HepG2 (cell line): ENCODE measurements at regions not wholly inside any gene's neighbourhood (a gene's known extent, or its start where the extent isn't known, plus 50 kb on each side); places are given as distances from the start of the nearest gene placed in this dataset.

ENCODE experiments used
- ATAC-seq: fragments of 200-7000 bp; cut with Tn5 transposase; 3 replicates; pipeline ENCODE4 v1.9.1; 2020; ENCODE audit warnings: mild to moderate bottlenecking, moderate library complexity
- BruUV-seq: library from RNA; stranded (reverse); fragments of 400-500 nt; replicated peaks from 2 replicates; lab custom pipeline; 2021; lab: Mats Ljungman, UMichigan
- CTCF ChIA-PET: fragments of 300-600 bp; formaldehyde crosslinking; extraction: SDS; loops from one replicate; lab custom pipeline; 2021; ENCODE audit warnings: low total read pairs, inconsistent platforms, low intra/inter-chr PET ratio; lab: Yijun Ruan, JAX
- POLR2A ChIA-PET: fragments of 350-600 bp; sonication (Branson Sonifier 250); formaldehyde crosslinking; loops from one replicate; lab custom pipeline; 2020; ENCODE audit warnings: antibody characterized with exemption, inconsistent platforms; lab: Yijun Ruan, JAX
- DNase-seq: peaks from one replicate; pipeline ENCODE4 v3.0.0-alpha.2; 2015; ENCODE audit warnings: low spot score
- FAIRE-seq: peaks from 3 replicates; lab custom pipeline; 2011; peaks lifted over from hg19 to GRCh38; lab: Jason Lieb, UNC
- H2AFZ ChIP-seq: one replicate; pipeline ENCODE4 v1.6.1; 2011; ENCODE audit warnings: low read length, inconsistent platforms
- H3K27ac ChIP-seq: fragments of 300-600 bp; 3 replicates; pipeline ENCODE4 v1.8.0; 2011; ENCODE audit warnings: mixed run types, mild to moderate bottlenecking, mixed read lengths, low read length, inconsistent platforms; ENCODE audit not compliant: insufficient read depth; ENCODE audit errors: extremely low read length
- H3K27me3 ChIP-seq, 2 experiments: fragments of 200-600 bp in 1 of 2; 2 replicates in 1 of 2; 3 replicates in 1 of 2; pipeline versions ENCODE4 v1.6.0 to v1.8.0; 2011; ENCODE audit warnings: low read length in 2 of 2, mild to moderate bottlenecking in 2 of 2, moderate library complexity in 2 of 2, inconsistent platforms in 1 of 2; ENCODE audit not compliant: insufficient read depth in 2 of 2, control insufficient read depth in 1 of 2
- H3K36me3 ChIP-seq, 2 experiments: fragments of 200-600 bp in 1 of 2; replicated peaks in 1 of 2; 2 replicates in 1 of 2; 3 replicates in 1 of 2; pipeline versions ENCODE4 v1.5.1 to v1.8.0; 2011; ENCODE audit warnings: low read length in 2 of 2, inconsistent platforms in 1 of 2; ENCODE audit not compliant: insufficient read depth in 2 of 2, control insufficient read depth in 1 of 2
- H3K4me1 ChIP-seq: 2 replicates; pipeline ENCODE4 v1.5.1; 2012; ENCODE audit warnings: low read length, inconsistent platforms; ENCODE audit not compliant: insufficient read depth
- H3K4me2 ChIP-seq: 2 replicates; pipeline ENCODE4 v1.6.0; 2011; ENCODE audit warnings: low read depth, low read length, inconsistent platforms
- H3K4me3 ChIP-seq, 3 experiments: fragments of 200-600 bp in 1 of 3; sonication (generic), shearing (Covaris generic) in 1 of 3; replicated peaks in 1 of 3; 2 replicates each; pipeline ENCODE4 v1.5.1; 2011 to 2016; ENCODE audit warnings: low read length in 3 of 3, inconsistent platforms in 2 of 3, low read depth in 2 of 3, mild to moderate bottlenecking in 2 of 3, control low read depth in 1 of 3, mixed read lengths in 1 of 3; ENCODE audit not compliant: insufficient read depth in 1 of 3
- H3K79me2 ChIP-seq: one replicate; pipeline ENCODE4 v1.6.1; 2011; ENCODE audit warnings: low read length, inconsistent platforms; ENCODE audit not compliant: insufficient read depth
- H3K9ac ChIP-seq: 2 replicates; pipeline ENCODE4 v1.6.0; 2011; ENCODE audit warnings: mild to moderate bottlenecking, low read depth, low read length, inconsistent platforms; ENCODE audit not compliant: insufficient read depth
- H3K9me3 ChIP-seq: 2 replicates; pipeline ENCODE4 v1.5.1; 2012; ENCODE audit warnings: mild to moderate bottlenecking, low read length
- H4K20me1 ChIP-seq: 2 replicates; pipeline ENCODE4 v1.6.0; 2011; ENCODE audit warnings: inconsistent platforms, mild to moderate bottlenecking, low read length, moderate library complexity; ENCODE audit not compliant: insufficient read depth
- BORCS8-MEF2B ChIP-seq: sonication (generic); formaldehyde crosslinking; IDR thresholded peaks from 2 replicates; pipeline ENCODE4 v1.8.0; 2022; ENCODE audit warnings: mild to moderate bottlenecking, missing genetic modification reagents
- GLI4 ChIP-seq: sonication (generic); formaldehyde crosslinking; IDR thresholded peaks from 2 replicates; pipeline ENCODE4 v1.5.1; 2020; ENCODE audit warnings: missing genetic modification reagents, mild to moderate bottlenecking, moderate library complexity, borderline replicate concordance
- GPBP1L1 ChIP-seq: sonication (generic); formaldehyde crosslinking; IDR thresholded peaks from 2 replicates; pipeline ENCODE4 v1.5.0; 2020; ENCODE audit warnings: mild to moderate bottlenecking, missing genetic modification reagents
- GRHL1 ChIP-seq: sonication (generic); formaldehyde crosslinking; conservative IDR thresholded peaks from 2 replicates; pipeline ENCODE4 v1.8.0; 2022; ENCODE audit warnings: missing genetic modification reagents
- MNT ChIP-seq: fragments of 450-650 bp; IDR thresholded peaks from 2 replicates; pipeline ENCODE4 v1.6.1; 2016
- MXD3 ChIP-seq: IDR thresholded peaks from 2 replicates; pipeline ENCODE4 v1.6.1; 2016; ENCODE audit warnings: mild to moderate bottlenecking, missing biosample characterization, missing genetic modification reagents
- NFATC3 ChIP-seq: sonication (generic); formaldehyde crosslinking; IDR thresholded peaks from 2 replicates; pipeline ENCODE4 v1.5.1; 2020; ENCODE audit warnings: mild to moderate bottlenecking, missing genetic modification reagents
- SOX6 ChIP-seq, 2 experiments: fragments of 450-650 bp in 1 of 2; sonication (generic) in 1 of 2; formaldehyde crosslinking in 1 of 2; IDR thresholded peaks; 2 replicates each; pipeline versions ENCODE4 v1.4.0 to v1.6.1; 2017 to 2020; ENCODE audit warnings: antibody characterized with exemption in 1 of 2, mild to moderate bottlenecking in 1 of 2, missing genetic modification reagents in 1 of 2
- THRA ChIP-seq: sonication (generic); formaldehyde crosslinking; IDR thresholded peaks from 2 replicates; pipeline ENCODE4 v1.4.0; 2020; ENCODE audit warnings: missing genetic modification reagents, borderline replicate concordance
- ZIK1 ChIP-seq: sonication (generic); formaldehyde crosslinking; IDR thresholded peaks from 2 replicates; pipeline ENCODE4 v1.5.0; 2020; ENCODE audit warnings: mild to moderate bottlenecking, low read depth, missing genetic modification reagents, borderline replicate concordance
- ZNF570 ChIP-seq: sonication (generic); formaldehyde crosslinking; IDR thresholded peaks from 2 replicates; pipeline ENCODE4 v1.4.0; 2020; ENCODE audit warnings: mild to moderate bottlenecking, missing genetic modification reagents, borderline replicate concordance
- ZNF83 ChIP-seq: sonication (generic); formaldehyde crosslinking; IDR thresholded peaks from 2 replicates; pipeline ENCODE4 v1.4.0; 2020; ENCODE audit warnings: missing genetic modification reagents, mild to moderate bottlenecking, borderline replicate concordance
- ZSCAN31 ChIP-seq: sonication (generic); formaldehyde crosslinking; IDR thresholded peaks from 2 replicates; pipeline ENCODE4 v1.5.0; 2020; ENCODE audit warnings: low read depth, mild to moderate bottlenecking, missing genetic modification reagents
- WGBS: methylation state at CpG from one replicate; pipeline ENCODE4 v1.1.6; 2017; ENCODE audit warnings: low lambda C conversion rate; 5-methylcytosine and 5-hydroxymethylcytosine counted together
- in situ Hi-C: cut with HindIII; loops from 2 replicates; pipeline ENCODE4 v1.10.0; 2017; ENCODE audit warnings: low pct_unique_long_range_greater_than_20kb; ENCODE audit not compliant: extremely low pct_ligation_motif_present
- intact Hi-C: fragments of 100-400 bp; cut with micrococcal nuclease; formaldehyde crosslinking; loops from one replicate; pipeline ENCODE4 v1.10.0; 2022; ENCODE audit not compliant: unreplicated experiment

GRCh38 chr16:79758615-79759346 is 158.2 kb upstream of the MAF start (continued):
- no peak for TF ChIP-seq MNT
- TF ChIP-seq GLI4 (CRISPR knock-in tag) = no peak

GRCh38 chr16:79757968-79758367 is 157.4 kb upstream of the MAF start:
- peaks cover 10% of the 10 kb centered on the region; the same call in 1 of the 2 replicates for H3K4me1 ChIP-seq
- POLR2A ChIA-PET = no interaction called here
- no peaks in the 10 kb centered on the region for H4K20me1 ChIP-seq
- H3K27ac ChIP-seq = no peak overlapping the region
- no peak overlapping the region for H3K4me2 ChIP-seq
- BruUV-seq = no TSS peak
- no peaks in the 10 kb centered on the region for H3K36me3 ChIP-seq
- no peaks in the 10 kb centered on the region for H3K79me2 ChIP-seq
- intact Hi-C loops = no loop called here
- DNase-seq = no peak
- no peaks in the 10 kb centered on the region for H3K9me3 ChIP-seq
- in situ Hi-C loops = no loop called here
- CTCF ChIA-PET = no interaction called here
- no peak for ATAC-seq
- no peak overlapping the region for H3K4me3 ChIP-seq
- no peaks in the 10 kb centered on the region for H3K27me3 ChIP-seq
- no peak overlapping the region for H3K9ac ChIP-seq
- FAIRE-seq = no peak
- 58% methylated on average over 6 of the region's 6 CpGs for WGBS
- no peak overlapping the region for H2AFZ ChIP-seq
- TF ChIP-seq GPBP1L1 (CRISPR knock-in tag) (no peak), ZIK1 (no peak), ZNF570 (CRISPR knock-in tag) (no peak), MXD3 (CRISPR knock-in tag) (no peak), THRA (no peak), GRHL1 (no peak), NFATC3 (CRISPR knock-in tag) (no peak), MNT (no peak), SOX6 (IDR thresholded peaks at IDR 0.05) (no peak), SOX6 (CRISPR knock-in tag; IDR thresholded peaks at IDR 0.05) (no peak), ZSCAN31 (no peak), BORCS8-MEF2B (no peak), ZNF83 (CRISPR knock-in tag) (no peak)
